ENCODE measurements at regions not wholly inside any gene's neighbourhood (a gene's known extent, or its start where the extent isn't known, plus 50 kb on each side); places are given as distances from the start of the nearest gene placed in this dataset.

DNA sequence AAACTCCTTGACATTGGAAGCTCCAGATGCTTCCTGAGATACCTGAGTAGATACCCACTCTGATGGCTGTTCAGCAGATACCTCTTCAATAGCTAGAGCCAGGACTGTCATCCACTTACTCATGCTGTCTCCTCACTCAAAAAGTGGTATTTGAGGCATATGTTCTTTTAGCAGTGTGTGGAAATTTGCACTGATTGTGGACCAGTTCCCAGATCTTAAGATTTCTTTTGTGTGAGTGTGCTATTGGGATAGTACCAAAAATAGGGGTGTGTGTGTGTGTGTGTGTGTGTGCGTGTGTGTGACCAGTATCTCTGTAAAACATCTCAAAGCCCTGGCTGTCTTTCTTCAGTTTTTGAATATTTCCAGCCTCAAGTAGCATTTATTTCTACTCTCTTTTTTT is 108.3 kb downstream of the SLITRK5 start:
- Histone ChIP-seq H3K36me3 (no peaks in the 10 kb centered on the region), H3K9me3 (no peaks in the 10 kb centered on the region), H3K27ac (no peak overlapping the region), H3K27me3 (peaks cover 6% of the 10 kb centered on the region), H3K4me1 (no peaks in the 10 kb centered on the region), H3K4me3 (no peak overlapping the region)
- no peak for TF ChIP-seq POLR2A (IDR thresholded peaks at IDR 0.05)
- TF ChIP-seq EP300 (IDR thresholded peaks at IDR 0.05): no peak
- no peak for TF ChIP-seq CTCF (IDR thresholded peaks at IDR 0.05)
- no peak for TF ChIP-seq POLR2AphosphoS5 (IDR thresholded peaks at IDR 0.05)
- ATAC-seq: no peak
- 44 to 67% methylated on average over 1 of the region's 1 CpG for WGBS, 2 donors (ENCODE audit: low coverage in 1 of 2)

DNA sequence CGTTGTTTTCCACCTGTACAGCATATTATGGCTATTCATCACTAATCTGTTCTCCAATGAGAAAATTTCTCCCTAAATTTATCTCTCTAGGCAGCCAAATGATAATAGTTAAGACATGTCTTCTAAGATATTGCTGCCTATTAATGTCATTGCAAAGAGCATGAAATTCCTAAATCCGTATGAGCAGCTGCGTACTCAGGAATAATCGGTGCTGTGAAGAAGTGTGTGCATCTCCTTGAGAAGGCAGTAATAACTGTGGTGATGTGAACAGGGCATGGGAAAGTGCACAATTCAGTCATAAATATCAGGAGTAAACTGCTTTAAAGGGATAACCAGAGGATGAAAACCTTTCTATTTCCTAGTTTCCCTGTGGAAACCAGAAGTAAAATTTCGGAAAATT is 112.2 kb downstream of the SLITRK5 start:
- H3K27me3 ChIP-seq: peaks cover 4% of the 10 kb centered on the region
- WGBS, 2 donors (ENCODE audit: low coverage in 1 of 2): 72 to 84% methylated on average over 5 of the region's 5 CpGs
- no peaks in the 10 kb centered on the region for H3K36me3 ChIP-seq
- no peak for ATAC-seq
- H3K4me3 ChIP-seq: no peak overlapping the region
- H3K27ac ChIP-seq: no peak overlapping the region
- H3K9me3 ChIP-seq: no peaks in the 10 kb centered on the region
- TF ChIP-seq POLR2A (IDR thresholded peaks at IDR 0.05): no peak
- no peaks in the 10 kb centered on the region for H3K4me1 ChIP-seq

DNA sequence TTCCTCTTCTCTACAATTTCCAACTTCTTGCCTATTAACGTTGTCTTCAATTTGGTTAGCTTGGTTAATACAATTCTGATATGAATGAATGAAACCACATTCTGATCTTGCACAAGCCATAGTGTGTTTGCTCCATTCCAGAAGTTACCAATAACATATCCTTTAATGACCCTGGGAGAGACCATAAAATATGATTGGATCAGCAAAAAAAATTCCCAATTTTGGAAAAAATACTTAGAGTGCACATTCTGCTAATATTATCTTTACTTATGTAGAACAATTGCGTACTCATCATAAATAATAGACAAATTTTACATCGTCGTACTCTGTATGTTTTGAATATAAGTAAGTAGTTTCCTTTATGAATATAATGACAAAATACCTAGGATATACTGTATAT is 117.2 kb downstream of the SLITRK5 start:
- no peak overlapping the region for H3K4me3 ChIP-seq
- H3K4me1 ChIP-seq: no peaks in the 10 kb centered on the region
- H3K36me3 ChIP-seq: no peaks in the 10 kb centered on the region
- no peak for ATAC-seq
- TF ChIP-seq EP300 (IDR thresholded peaks at IDR 0.05) (no peak), POLR2AphosphoS5 (IDR thresholded peaks at IDR 0.05) (no peak), CTCF (IDR thresholded peaks at IDR 0.05) (no peak), POLR2A (IDR thresholded peaks at IDR 0.05) (no peak)
- 79 to 91% methylated on average over 3 to 4 of the region's 4 CpGs for WGBS, 2 donors (ENCODE audit: low coverage in 1 of 2)
- H3K9me3 ChIP-seq: no peaks in the 10 kb centered on the region
- H3K27ac ChIP-seq: no peak overlapping the region
- no peaks in the 10 kb centered on the region for H3K27me3 ChIP-seq

DNA sequence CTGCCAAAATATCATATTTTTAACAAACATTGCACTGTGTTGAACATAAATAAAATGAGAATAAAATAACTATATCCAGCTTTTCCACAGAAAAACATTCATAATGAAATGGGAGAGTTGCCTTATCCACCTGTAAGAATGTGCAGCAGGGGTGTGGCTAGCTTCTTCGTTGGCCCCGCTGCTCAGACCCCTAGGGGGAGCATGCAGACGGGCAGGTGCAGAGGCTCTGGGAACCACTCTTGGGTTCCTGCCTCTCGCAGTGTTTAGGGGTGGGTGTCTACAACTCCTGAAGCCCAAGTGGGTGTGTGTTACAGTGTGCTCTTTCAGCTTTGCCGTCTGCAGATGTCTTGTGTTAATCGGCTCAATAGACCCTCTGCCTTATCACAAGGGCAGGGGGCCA is 121.7 kb downstream of the SLITRK5 start:
- 43 to 65% methylated on average over 4 to 6 of the region's 6 CpGs for WGBS, 2 donors (ENCODE audit: low coverage in 1 of 2)
- no peak overlapping the region for H3K4me3 ChIP-seq
- no peaks in the 10 kb centered on the region for H3K4me1 ChIP-seq
- no peak for TF ChIP-seq POLR2AphosphoS5 (IDR thresholded peaks at IDR 0.05)
- TF ChIP-seq POLR2A (IDR thresholded peaks at IDR 0.05): no peak
- no peak for TF ChIP-seq EP300 (IDR thresholded peaks at IDR 0.05)
- no peak for TF ChIP-seq CTCF (IDR thresholded peaks at IDR 0.05)
- no peaks in the 10 kb centered on the region for H3K36me3 ChIP-seq
- H3K27me3 ChIP-seq: no peaks in the 10 kb centered on the region
- no peaks in the 10 kb centered on the region for H3K9me3 ChIP-seq
- H3K27ac ChIP-seq: no peak overlapping the region
- no peak for ATAC-seq

DNA sequence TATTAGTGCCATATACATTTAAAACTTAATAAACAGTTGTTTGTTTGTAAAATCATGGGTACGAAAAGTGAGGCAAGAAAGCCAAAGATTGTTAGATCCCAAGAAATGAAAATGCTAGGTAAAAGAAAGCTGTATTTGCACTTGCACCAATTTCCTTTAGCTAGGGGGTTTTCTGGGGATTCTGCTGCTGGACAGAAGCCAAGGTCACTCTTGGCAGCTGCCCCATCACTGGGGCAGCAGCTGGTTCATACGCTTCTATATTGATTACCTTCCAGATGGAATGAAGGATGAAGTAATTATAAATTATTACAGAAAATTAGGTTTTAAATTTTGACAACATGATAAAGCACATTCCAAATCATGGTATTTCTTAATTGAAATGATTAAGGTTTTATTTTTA is 127.4 kb downstream of the SLITRK5 start:
- no peak for TF ChIP-seq EP300 (IDR thresholded peaks at IDR 0.05)
- TF ChIP-seq POLR2A (IDR thresholded peaks at IDR 0.05): no peak
- TF ChIP-seq POLR2AphosphoS5 (IDR thresholded peaks at IDR 0.05): no peak
- no peak for TF ChIP-seq CTCF (IDR thresholded peaks at IDR 0.05)
- H3K27me3 ChIP-seq: no peaks in the 10 kb centered on the region
- 67 to 68% methylated on average over 2 of the region's 2 CpGs for WGBS, 2 donors (ENCODE audit: low coverage in 1 of 2)
- H3K9me3 ChIP-seq: no peaks in the 10 kb centered on the region
- no peak overlapping the region for H3K27ac ChIP-seq
- no peaks in the 10 kb centered on the region for H3K4me1 ChIP-seq
- H3K36me3 ChIP-seq: no peaks in the 10 kb centered on the region
- no peak overlapping the region for H3K4me3 ChIP-seq
- no peak for ATAC-seq

- no peaks in the 10 kb centered on the region for H3K9me3 ChIP-seq
- H3K27me3 ChIP-seq: peaks cover 10% of the 10 kb centered on the region
- WGBS, 2 donors (ENCODE audit: low coverage in 1 of 2): 20 to 80% methylated on average over 1 to 2 of the region's 13 CpGs
- H3K27ac ChIP-seq: no peak overlapping the region
- TF ChIP-seq CTCF (IDR thresholded peaks at IDR 0.05) (no peak), EP300 (IDR thresholded peaks at IDR 0.05) (no peak), POLR2A (IDR thresholded peaks at IDR 0.05) (no peak), POLR2AphosphoS5 (IDR thresholded peaks at IDR 0.05) (no peak)
- no peak for ATAC-seq
- H3K36me3 ChIP-seq: no peaks in the 10 kb centered on the region
- H3K4me3 ChIP-seq: no peak overlapping the region
- H3K4me1 ChIP-seq: no peaks in the 10 kb centered on the region
Observed at GRCh38 chr13:87810391-87810801, 139.2 kb downstream of the SLITRK5 start.

Measured in gastroesophageal sphincter (tissue), 4 donors.